DND-41 (cell line): ENCODE measurements at regions not wholly inside any gene's neighbourhood (a gene's known extent, or its start where the extent isn't known, plus 50 kb on each side); places are given as distances from the start of the nearest gene placed in this dataset.

Experiments
- EZH2 ChIP-seq: IDR thresholded peaks from 3 replicates; pipeline ENCODE4 v1.6.1; 2012; ENCODE audit warnings: borderline replicate concordance, low read depth, mild to moderate bottlenecking, moderate library complexity, low read length, inconsistent platforms; ENCODE audit not compliant: severe bottlenecking
- TF ChIP-seq, protein P1 (sequence below): IDR thresholded peaks from 2 replicates; pipeline ENCODE4 v1.5.1; 2012; ENCODE audit warnings: borderline replicate concordance, low read length, moderate library complexity, mild to moderate bottlenecking; ENCODE audit not compliant: poor library complexity, severe bottlenecking; ENCODE audit errors: extremely low read depth

DNA sequence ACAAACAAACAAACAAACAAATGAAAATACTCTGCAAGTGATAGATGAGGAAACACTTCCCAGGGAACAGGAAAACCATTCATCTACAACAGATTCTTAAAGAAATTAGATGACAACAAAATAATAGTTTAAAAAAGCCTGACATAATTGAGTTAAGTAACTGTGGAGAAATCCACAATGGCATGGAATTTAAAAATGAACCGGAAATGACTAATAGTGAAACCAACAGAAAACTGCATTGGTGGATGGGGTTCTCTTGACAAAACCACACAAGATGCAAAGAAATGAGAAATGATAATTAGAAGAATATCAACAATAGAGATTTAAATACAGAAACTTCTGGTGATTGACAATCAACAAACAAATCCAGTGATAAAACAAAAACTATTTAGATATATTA lies 785.6 kb downstream of the QKI start:
- TF ChIP-seq, protein P1, sequence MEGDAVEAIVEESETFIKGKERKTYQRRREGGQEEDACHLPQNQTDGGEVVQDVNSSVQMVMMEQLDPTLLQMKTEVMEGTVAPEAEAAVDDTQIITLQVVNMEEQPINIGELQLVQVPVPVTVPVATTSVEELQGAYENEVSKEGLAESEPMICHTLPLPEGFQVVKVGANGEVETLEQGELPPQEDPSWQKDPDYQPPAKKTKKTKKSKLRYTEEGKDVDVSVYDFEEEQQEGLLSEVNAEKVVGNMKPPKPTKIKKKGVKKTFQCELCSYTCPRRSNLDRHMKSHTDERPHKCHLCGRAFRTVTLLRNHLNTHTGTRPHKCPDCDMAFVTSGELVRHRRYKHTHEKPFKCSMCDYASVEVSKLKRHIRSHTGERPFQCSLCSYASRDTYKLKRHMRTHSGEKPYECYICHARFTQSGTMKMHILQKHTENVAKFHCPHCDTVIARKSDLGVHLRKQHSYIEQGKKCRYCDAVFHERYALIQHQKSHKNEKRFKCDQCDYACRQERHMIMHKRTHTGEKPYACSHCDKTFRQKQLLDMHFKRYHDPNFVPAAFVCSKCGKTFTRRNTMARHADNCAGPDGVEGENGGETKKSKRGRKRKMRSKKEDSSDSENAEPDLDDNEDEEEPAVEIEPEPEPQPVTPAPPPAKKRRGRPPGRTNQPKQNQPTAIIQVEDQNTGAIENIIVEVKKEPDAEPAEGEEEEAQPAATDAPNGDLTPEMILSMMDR = no peak
- no peak for TF ChIP-seq EZH2
